ENCODE measurements at regions not wholly inside any gene's neighbourhood (a gene's known extent, or its start where the extent isn't known, plus 50 kb on each side); places are given as distances from the start of the nearest gene placed in this dataset.
A peak's percentile ranks its signal among the peaks of the same experiment; 100 is the strongest.

GRCh38 chr6:169097381-169097959, 156.2 kb downstream of the THBS2 start:
- BruUV-seq (replicated peaks): no TSS peak
- POLR2A ChIA-PET: interaction anchor here (0.7 to 0.9 kb wide), 2 partner anchors 16 to 33 kb away, joined by 4 to 5 read pairs; no protein-coding TSS in a partner anchor

GRCh38 chr6:169096388-169096787, 157.3 kb downstream of the THBS2 start:
- no peak for DNase-seq (ENCODE audit: unreplicated experiment)
- Mint-ChIP-seq H3K27me3 (ENCODE audit: insufficient read depth, unreplicated experiment) (no peaks in the 10 kb centered on the region), H3K27ac (ENCODE audit: low read depth, unreplicated experiment) (no peak overlapping the region), H3K9me3 (ENCODE audit: unreplicated experiment) (no peaks in the 10 kb centered on the region), H3K4me1 (ENCODE audit: insufficient read depth, unreplicated experiment) (peaks cover 8% of the 10 kb centered on the region), H3K4me3 (ENCODE audit: unreplicated experiment) (no peak overlapping the region), H3K36me3 (ENCODE audit: insufficient read depth, unreplicated experiment) (no peaks in the 10 kb centered on the region)
- ChIA-PET CTCF (no interaction called here), POLR2A (no interaction called here)
- intact Hi-C loops (cut with micrococcal nuclease): no loop called here
- TF ChIP-seq CTCF (IDR thresholded peaks at IDR 0.05; ENCODE audit: unreplicated experiment): no peak
- no TSS peak for BruUV-seq (replicated peaks)

More at GRCh38 chr6:169097381-169097959, 156.2 kb downstream of the THBS2 start:
- H3K27ac Mint-ChIP-seq (ENCODE audit: low read depth, unreplicated experiment): no peak overlapping the region
- H3K36me3 Mint-ChIP-seq (ENCODE audit: insufficient read depth, unreplicated experiment): no peaks in the 10 kb centered on the region
- H3K27me3 Mint-ChIP-seq (ENCODE audit: insufficient read depth, unreplicated experiment): no peaks in the 10 kb centered on the region
- no peaks in the 10 kb centered on the region for H3K9me3 Mint-ChIP-seq (ENCODE audit: unreplicated experiment)
- TF ChIP-seq CTCF (IDR thresholded peaks at IDR 0.05; ENCODE audit: unreplicated experiment): no peak
- H3K4me3 Mint-ChIP-seq (ENCODE audit: unreplicated experiment): no peak overlapping the region
- peak; percentile 4 for DNase-seq (ENCODE audit: unreplicated experiment)
- CTCF ChIA-PET: interaction anchor here (0.6 to 1.0 kb wide), 2 partner anchors 117 to 143 kb away, joined by 3 read pairs; no protein-coding TSS in a partner anchor
- H3K4me1 Mint-ChIP-seq (ENCODE audit: insufficient read depth, unreplicated experiment): peaks cover 14% of the 10 kb centered on the region
- intact Hi-C loops (cut with micrococcal nuclease): no loop called here

- Mint-ChIP-seq H3K27me3 (ENCODE audit: insufficient read depth, unreplicated experiment) (no peaks in the 10 kb centered on the region), H3K9me3 (ENCODE audit: unreplicated experiment) (peaks cover 3% of the 10 kb centered on the region), H3K36me3 (ENCODE audit: insufficient read depth, unreplicated experiment) (no peaks in the 10 kb centered on the region), H3K4me3 (ENCODE audit: unreplicated experiment) (no peak overlapping the region), H3K4me1 (ENCODE audit: insufficient read depth, unreplicated experiment) (peaks cover 5% of the 10 kb centered on the region), H3K27ac (ENCODE audit: low read depth, unreplicated experiment) (no peak overlapping the region)
- intact Hi-C loops (cut with micrococcal nuclease): no loop called here
- no peak for TF ChIP-seq CTCF (IDR thresholded peaks at IDR 0.05; ENCODE audit: unreplicated experiment)
- POLR2A ChIA-PET: interaction anchor here (0.7 kb wide), 1 partner anchor 76 kb away, joined by 3 read pairs; no protein-coding TSS in a partner anchor
- no peak for DNase-seq (ENCODE audit: unreplicated experiment)
- BruUV-seq (replicated peaks): no TSS peak
- CTCF ChIA-PET: interaction anchor here (0.6 kb wide), 1 partner anchor 39 kb away, joined by 3 read pairs; no protein-coding TSS in a partner anchor
Measured at GRCh38 chr6:169095153-169095552, 158.5 kb downstream of the THBS2 start.

- H3K9me3 Mint-ChIP-seq (ENCODE audit: unreplicated experiment): peaks cover 9% of the 10 kb centered on the region
- BruUV-seq (replicated peaks): no TSS peak
- intact Hi-C loops (cut with micrococcal nuclease): no loop called here
- no peak overlapping the region for H3K4me3 Mint-ChIP-seq (ENCODE audit: unreplicated experiment)
- H3K27me3 Mint-ChIP-seq (ENCODE audit: insufficient read depth, unreplicated experiment): no peaks in the 10 kb centered on the region
- no peak overlapping the region for H3K27ac Mint-ChIP-seq (ENCODE audit: low read depth, unreplicated experiment)
- DNase-seq (ENCODE audit: unreplicated experiment): no peak
- H3K4me1 Mint-ChIP-seq (ENCODE audit: insufficient read depth, unreplicated experiment): no peaks in the 10 kb centered on the region
- POLR2A ChIA-PET: interaction anchor here (0.7 kb wide), 1 partner anchor 75 kb away, joined by 3 read pairs; no protein-coding TSS in a partner anchor
- no peaks in the 10 kb centered on the region for H3K36me3 Mint-ChIP-seq (ENCODE audit: insufficient read depth, unreplicated experiment)
- CTCF ChIA-PET: interaction anchor here (0.6 kb wide), 1 partner anchor 40 kb away, joined by 3 read pairs; no protein-coding TSS in a partner anchor
- TF ChIP-seq CTCF (IDR thresholded peaks at IDR 0.05; ENCODE audit: unreplicated experiment): no peak
Measured at GRCh38 chr6:169094552-169094950, 159.1 kb downstream of the THBS2 start.

Data from MCF 10A (cell line).